Small intestine (tissue), 7 donors: ENCODE measurements at regions not wholly inside any gene's neighbourhood (a gene's known extent, or its start where the extent isn't known, plus 50 kb on each side); places are given as distances from the start of the nearest gene placed in this dataset.

Experiments used
- DNase-seq, 2 donors: peaks; one replicate each; pipeline versions ENCODE4 v3.0.0 to v3.0.0-alpha.2; 2013
- FAIRE-seq: peaks from 2 replicates; lab custom pipeline; 2012; peaks lifted over from hg19 to GRCh38; lab: Jason Lieb, UNC
- H3K27ac ChIP-seq, 3 donors: one replicate each; pipeline ENCODE4 v1.5.1; 2013; ENCODE audit warnings: low read length in 2 of 3, mild to moderate bottlenecking in 2 of 3, control low read depth in 1 of 3, inconsistent platforms in 1 of 3, low read depth in 1 of 3, moderate library complexity in 1 of 3
- H3K27me3 ChIP-seq, 3 donors: one replicate each; pipeline ENCODE4 v1.6.1; 2013; ENCODE audit warnings: low read length in 3 of 3, inconsistent platforms in 1 of 3; ENCODE audit not compliant: control insufficient read depth in 3 of 3, insufficient read depth in 3 of 3
- H3K36me3 ChIP-seq, 3 donors: one replicate each; pipeline ENCODE4 v1.6.1; 2013; ENCODE audit warnings: low read length in 3 of 3, inconsistent platforms in 1 of 3, low read depth in 1 of 3, mild to moderate bottlenecking in 1 of 3, moderate library complexity in 1 of 3; ENCODE audit not compliant: control insufficient read depth in 3 of 3, insufficient read depth in 2 of 3
- H3K4me1 ChIP-seq, 3 donors: one replicate each; pipeline ENCODE4 v1.6.1; 2013; ENCODE audit warnings: low read length in 2 of 3, inconsistent platforms in 1 of 3, low read depth in 1 of 3, mild to moderate bottlenecking in 1 of 3, moderate library complexity in 1 of 3; ENCODE audit not compliant: control insufficient read depth in 3 of 3, insufficient read depth in 2 of 3
- H3K4me3 ChIP-seq, 3 donors: one replicate each; pipeline ENCODE4 v1.5.1; 2013; ENCODE audit warnings: low read length in 3 of 3, control low read depth in 1 of 3, inconsistent platforms in 1 of 3, low read depth in 1 of 3, mild to moderate bottlenecking in 1 of 3, moderate library complexity in 1 of 3
- H3K9me3 ChIP-seq, 2 donors: one replicate each; pipeline ENCODE4 v1.6.1; 2013; ENCODE audit warnings: low read depth in 1 of 2, low read length in 1 of 2; ENCODE audit not compliant: control insufficient read depth in 2 of 2, insufficient read depth in 1 of 2
- WGBS, 3 donors: extraction: QIAGEN DNeasy Blood & Tissue Kit; methylation state at CpG; one replicate each; pipeline ENCODE4 v1.1.7; 2013; 5-methylcytosine and 5-hydroxymethylcytosine counted together
- donor health status: healthy with polysubstance abuse.
- donor health status: control.
- donor health status: control.
- donor health status: Bipolar disorder and iron deficiency.
- donor health status: healthy.

- Histone ChIP-seq H3K4me1 (peaks cover 0 to 6% (median 0%) of the 10 kb centered on the region in 3 donors), H3K27me3 (peaks cover 0 to 3% (median 0%) of the 10 kb centered on the region in 3 donors), H3K9me3 (no peaks in the 10 kb centered on the region), H3K27ac (no peak overlapping the region), H3K36me3 (no peaks in the 10 kb centered on the region), H3K4me3 (no peak overlapping the region)
- DNase-seq (no peak), FAIRE-seq (no peak)
- WGBS, 3 donors = 84 to 91% (median 85%) methylated on average over 4 of the region's 4 CpGs
Measured at GRCh38 chrX:39927380-39927779, 170.4 kb downstream of the BCOR start.

- H3K4me3 ChIP-seq = no peak overlapping the region
- WGBS, 3 donors = 40 to 60% (median 49%) methylated on average over 6 to 8 of the region's 8 CpGs
- no peaks in the 10 kb centered on the region for H3K27me3 ChIP-seq
- DNase-seq = peak; percentile 43 to 55
- FAIRE-seq = no peak
- H3K36me3 ChIP-seq = no peaks in the 10 kb centered on the region
- no peaks in the 10 kb centered on the region for H3K9me3 ChIP-seq
- peaks cover 0 to 6% (median 0%) of the 10 kb centered on the region in 3 donors for H3K4me1 ChIP-seq
- no peak overlapping the region for H3K27ac ChIP-seq
Measured at GRCh38 chrX:39928704-39929378, 168.9 kb downstream of the BCOR start.

GRCh38 chrX:39929379-39930025 is 168.3 kb downstream of the BCOR start:
- H3K27me3 ChIP-seq = no peaks in the 10 kb centered on the region
- no peaks in the 10 kb centered on the region for H3K9me3 ChIP-seq
- no peaks in the 10 kb centered on the region for H3K36me3 ChIP-seq
- no peak overlapping the region for H3K27ac ChIP-seq
- H3K4me3 ChIP-seq = no peak overlapping the region
- WGBS, 3 donors = 71 to 82% (median 74%) methylated on average over 13 of the region's 13 CpGs
- DNase-seq = no peak
- peaks cover 0 to 6% (median 0%) of the 10 kb centered on the region in 3 donors for H3K4me1 ChIP-seq
- no peak for FAIRE-seq

- Histone ChIP-seq H3K27me3 (no peaks in the 10 kb centered on the region), H3K4me1 (peaks cover 0 to 6% (median 0%) of the 10 kb centered on the region in 3 donors), H3K4me3 (no peak overlapping the region), H3K36me3 (no peaks in the 10 kb centered on the region), H3K9me3 (no peaks in the 10 kb centered on the region), H3K27ac (peak overlapping the region in 1 of 3 donors; percentile 58)
- no peak for DNase-seq
- 60 to 91% (median 85%) methylated on average over 12 to 14 of the region's 14 CpGs for WGBS, 3 donors
- no peak for FAIRE-seq
Measured at GRCh38 chrX:39930786-39931528, 166.8 kb downstream of the BCOR start.

- H3K4me3 ChIP-seq = no peak overlapping the region
- FAIRE-seq (peak; percentile 79), DNase-seq (no peak)
- no peaks in the 10 kb centered on the region for H3K9me3 ChIP-seq
- WGBS, 3 donors = 52 to 63% (median 57%) methylated on average over 3 of the region's 3 CpGs
- peaks cover 0 to 11% (median 0%) of the 10 kb centered on the region in 3 donors for H3K4me1 ChIP-seq
- no peaks in the 10 kb centered on the region for H3K27me3 ChIP-seq
- no peaks in the 10 kb centered on the region for H3K36me3 ChIP-seq
- H3K27ac ChIP-seq = peak overlapping the region in 1 of 3 donors; percentile 58
Measured at GRCh38 chrX:39931529-39932282, 166.1 kb downstream of the BCOR start.

- Histone ChIP-seq H3K4me3 (no peak overlapping the region), H3K9me3 (no peaks in the 10 kb centered on the region), H3K4me1 (peaks cover 0 to 13% (median 4%) of the 10 kb centered on the region in 3 donors), H3K36me3 (no peaks in the 10 kb centered on the region), H3K27me3 (no peaks in the 10 kb centered on the region), H3K27ac (no peak overlapping the region)
- DNase-seq = no peak
- FAIRE-seq = no peak
- WGBS, 3 donors = 91 to 92% (median 91%) methylated on average over 22 of the region's 22 CpGs
Measured at GRCh38 chrX:39935411-39936064, 162.2 kb downstream of the BCOR start.

- Histone ChIP-seq H3K4me3 (no peak overlapping the region), H3K27ac (peak overlapping the region in 1 of 3 donors; percentile 45)
- no peak for FAIRE-seq
Measured at GRCh38 chrX:39936886-39937770, 160.6 kb downstream of the BCOR start.

More at GRCh38 chrX:39936886-39937770, 160.6 kb downstream of the BCOR start:
- Histone ChIP-seq H3K36me3 (no peaks in the 10 kb centered on the region), H3K4me1 (peaks cover 0 to 13% (median 4%) of the 10 kb centered on the region in 3 donors), H3K9me3 (no peaks in the 10 kb centered on the region), H3K27me3 (no peaks in the 10 kb centered on the region)
- WGBS, 3 donors = 26 to 53% (median 51%) methylated on average over 12 to 18 of the region's 18 CpGs
- DNase-seq = peak; percentile 24 to 58
